Nephron (organoid): ENCODE measurements at regions not wholly inside any gene's neighbourhood (a gene's known extent, or its start where the extent isn't known, plus 50 kb on each side); places are given as distances from the start of the nearest gene placed in this dataset.

Experiments
- H3K27ac Mint-ChIP-seq, 3 experiments: 2 replicates each; pipeline ENCODE4 v1.8.0; 2020; ENCODE audit warnings: mixed read lengths in 3 of 3, mild to moderate bottlenecking in 2 of 3, moderate library complexity in 1 of 3
- H3K27me3 Mint-ChIP-seq: 2 replicates; pipeline ENCODE4 v1.8.0; 2021; ENCODE audit warnings: low read depth, mild to moderate bottlenecking, moderate library complexity, mixed read lengths
- H3K36me3 Mint-ChIP-seq: 2 replicates; pipeline ENCODE4 v1.8.0; 2020; ENCODE audit warnings: low read depth, mixed read lengths
- H3K4me1 Mint-ChIP-seq: 2 replicates; pipeline ENCODE4 v1.8.0; 2020; ENCODE audit warnings: mixed read lengths
- H3K4me3 Mint-ChIP-seq, 3 experiments: 2 replicates each; pipeline ENCODE4 v1.8.0; 2020; ENCODE audit warnings: mild to moderate bottlenecking in 3 of 3, mixed read lengths in 3 of 3, moderate library complexity in 2 of 3
- H3K9me3 Mint-ChIP-seq: 2 replicates; pipeline ENCODE4 v1.8.0; 2020; ENCODE audit warnings: mixed read lengths
- CTCF ChIP-seq, 3 experiments: fragments of 200-600 bp; sonication (generic); IDR thresholded peaks; one replicate each; pipeline ENCODE4 v1.5.0; 2021; ENCODE audit warnings: antibody characterized with exemption in 3 of 3; ENCODE audit not compliant: unreplicated experiment in 3 of 3

- Mint-ChIP-seq H3K4me3 (no peak overlapping the region), H3K36me3 (no peaks in the 10 kb centered on the region), H3K27me3 (no peaks in the 10 kb centered on the region), H3K4me1 (no peaks in the 10 kb centered on the region), H3K27ac (no peak overlapping the region), H3K9me3 (peaks cover 20% of the 10 kb centered on the region)
- no peak for TF ChIP-seq CTCF (IDR thresholded peaks at IDR 0.05; ENCODE audit: unreplicated experiment in 3 of 3)
Measured at GRCh38 chrX:19280636-19281035, 63.1 kb upstream of the PDHA1 start.

GRCh38 chrX:19281256-19281655, 62.5 kb upstream of the PDHA1 start:
- H3K27me3 Mint-ChIP-seq: no peaks in the 10 kb centered on the region
- H3K4me1 Mint-ChIP-seq: no peaks in the 10 kb centered on the region
- H3K9me3 Mint-ChIP-seq: peaks cover 18% of the 10 kb centered on the region
- H3K4me3 Mint-ChIP-seq: no peak overlapping the region
- no peak for TF ChIP-seq CTCF (IDR thresholded peaks at IDR 0.05; ENCODE audit: unreplicated experiment in 3 of 3)
- no peaks in the 10 kb centered on the region for H3K36me3 Mint-ChIP-seq
- H3K27ac Mint-ChIP-seq: no peak overlapping the region

- no peaks in the 10 kb centered on the region for H3K27me3 Mint-ChIP-seq
- no peak for TF ChIP-seq CTCF (IDR thresholded peaks at IDR 0.05; ENCODE audit: unreplicated experiment in 3 of 3)
- H3K4me3 Mint-ChIP-seq: no peak overlapping the region
- peaks cover 23% of the 10 kb centered on the region for H3K9me3 Mint-ChIP-seq
- no peaks in the 10 kb centered on the region for H3K36me3 Mint-ChIP-seq
- no peaks in the 10 kb centered on the region for H3K4me1 Mint-ChIP-seq
- H3K27ac Mint-ChIP-seq: no peak overlapping the region
Measured at GRCh38 chrX:19283597-19284339, 60.0 kb upstream of the PDHA1 start.

- no peak overlapping the region for H3K4me3 Mint-ChIP-seq
- TF ChIP-seq CTCF (IDR thresholded peaks at IDR 0.05; ENCODE audit: unreplicated experiment in 3 of 3): no peak
- peaks cover 33% of the 10 kb centered on the region for H3K9me3 Mint-ChIP-seq
- no peak overlapping the region for H3K27ac Mint-ChIP-seq
- H3K4me1 Mint-ChIP-seq: no peaks in the 10 kb centered on the region
- H3K27me3 Mint-ChIP-seq: no peaks in the 10 kb centered on the region
- H3K36me3 Mint-ChIP-seq: no peaks in the 10 kb centered on the region
Measured at GRCh38 chrX:19285857-19286256, 57.9 kb upstream of the PDHA1 start.

GRCh38 chrX:19291086-19291485, 52.6 kb upstream of the PDHA1 start:
- H3K9me3 Mint-ChIP-seq: peaks cover 24% of the 10 kb centered on the region
- TF ChIP-seq CTCF (IDR thresholded peaks at IDR 0.05; ENCODE audit: unreplicated experiment in 3 of 3): no peak
- no peak overlapping the region for H3K4me3 Mint-ChIP-seq
- H3K4me1 Mint-ChIP-seq: no peaks in the 10 kb centered on the region
- H3K27ac Mint-ChIP-seq: no peak overlapping the region
- no peaks in the 10 kb centered on the region for H3K36me3 Mint-ChIP-seq
- H3K27me3 Mint-ChIP-seq: no peaks in the 10 kb centered on the region
